GM21515 (cell line): ENCODE measurements at regions not wholly inside any gene's neighbourhood (a gene's known extent, or its start where the extent isn't known, plus 50 kb on each side); places are given as distances from the start of the nearest gene placed in this dataset.
"Not testable (repeated sequence)": the region's sequence is repeated elsewhere in the genome, so short reads cannot be mapped to it uniquely, and the experiment has no call there.

Source experiments
- ATAC-seq: cut with Tn5 transposase; IDR thresholded peaks from one replicate; pipeline ENCODE4 v1.9.1; 2021; ENCODE audit not compliant: unreplicated experiment

DNA sequence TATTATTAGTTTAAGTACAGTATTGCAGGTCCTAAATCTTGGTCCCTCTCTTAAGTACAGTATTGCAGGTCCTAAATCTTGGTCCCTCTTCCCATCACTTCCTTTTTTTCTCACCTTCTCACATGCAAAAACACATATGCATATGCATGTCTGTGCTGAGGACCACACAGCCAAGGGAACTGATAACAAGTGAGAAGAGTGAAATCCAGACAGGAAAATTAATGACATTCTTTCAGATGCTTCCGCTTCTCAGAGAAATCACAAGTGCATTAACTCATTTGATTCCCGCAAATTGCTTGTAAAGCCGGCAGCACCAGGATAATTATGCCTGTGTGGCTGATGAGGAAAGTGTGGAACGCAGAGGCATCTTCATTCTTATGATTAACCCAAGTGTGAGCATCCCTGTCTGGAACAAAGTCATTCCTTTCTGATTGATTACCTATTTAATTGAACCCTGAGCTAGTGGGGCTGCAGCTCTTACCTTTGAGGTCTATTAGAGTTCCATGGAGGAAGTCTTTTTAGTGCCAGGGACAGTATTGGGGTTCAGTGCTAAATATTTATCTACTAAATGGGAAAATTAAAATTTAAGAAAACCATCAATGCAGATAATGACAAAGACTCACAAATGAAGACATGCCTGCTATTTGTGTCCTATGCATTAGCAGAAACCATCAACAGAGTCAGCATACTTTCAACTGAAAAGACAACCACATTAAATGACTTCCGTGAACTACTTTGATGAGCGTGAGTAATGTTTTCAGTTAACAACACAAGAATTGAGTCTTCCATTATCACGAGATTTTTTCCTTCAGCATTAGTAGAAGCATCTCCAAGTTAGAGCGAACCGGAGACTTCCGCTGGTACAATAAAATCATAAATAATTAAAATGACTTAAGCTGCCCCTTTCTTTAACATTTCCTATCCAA is 220.4 kb upstream of the SLC35G4 start:
- no peak for ATAC-seq

DNA sequence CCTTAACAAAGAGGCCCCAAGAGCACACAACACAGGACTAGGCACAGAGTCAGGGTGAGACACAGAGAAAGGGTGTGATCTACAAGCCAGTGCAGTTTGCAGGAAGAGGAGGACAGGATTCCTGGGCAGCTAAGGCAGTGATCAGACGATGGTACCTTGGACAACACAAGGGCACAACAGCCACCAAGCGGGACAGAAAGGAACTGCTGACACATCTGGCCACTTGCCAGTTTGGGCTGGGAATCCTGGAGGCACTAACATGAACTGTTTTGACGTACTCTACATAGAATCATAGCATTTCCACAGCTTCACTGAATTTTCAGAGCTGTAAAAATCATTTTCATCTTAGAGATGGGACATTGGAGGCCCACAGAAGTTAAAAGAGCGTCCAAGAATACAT is 221.5 kb upstream of the SLC35G4 start:
- no peak for ATAC-seq

DNA sequence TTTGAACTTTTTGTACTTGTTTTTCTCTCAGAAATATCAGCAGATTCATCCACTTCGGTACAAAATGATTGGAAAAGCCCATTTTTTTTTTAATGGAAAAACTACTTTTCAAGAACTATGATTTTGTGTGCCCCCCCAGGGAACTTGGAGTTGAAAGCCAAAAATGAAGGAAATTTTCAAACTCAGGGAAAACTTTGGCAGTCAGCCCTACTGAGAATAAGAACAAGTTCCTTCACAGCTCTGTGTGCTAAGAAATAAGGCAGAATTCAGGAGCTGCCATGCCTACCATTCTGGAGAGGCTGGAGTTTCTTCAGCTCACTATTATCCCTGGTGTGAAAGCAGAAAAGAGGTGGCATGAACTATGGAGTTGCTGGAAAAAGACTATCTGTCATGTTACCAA is 226.0 kb upstream of the SLC35G4 start:
- no peak for ATAC-seq

DNA sequence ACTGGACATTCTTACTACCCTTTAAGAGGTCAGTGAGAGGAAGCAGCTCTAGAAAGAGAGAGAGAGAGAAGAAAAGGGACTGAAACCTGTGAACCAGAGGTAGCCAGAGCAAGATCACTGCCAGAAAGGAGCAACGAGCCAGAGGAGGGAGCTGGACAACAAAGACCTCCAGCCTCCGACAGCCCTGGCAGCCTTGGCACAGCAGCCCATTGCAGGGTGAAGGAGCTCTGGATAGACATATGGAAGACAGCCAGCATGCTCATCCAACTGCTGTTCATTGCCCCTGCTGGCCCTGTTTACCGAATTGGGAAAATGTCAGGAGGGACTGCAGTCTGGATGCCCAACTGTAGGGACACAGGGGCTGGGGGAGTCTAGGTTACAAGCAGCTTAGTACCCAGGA is 228.4 kb upstream of the SLC35G4 start:
- ATAC-seq, result no peak

DNA sequence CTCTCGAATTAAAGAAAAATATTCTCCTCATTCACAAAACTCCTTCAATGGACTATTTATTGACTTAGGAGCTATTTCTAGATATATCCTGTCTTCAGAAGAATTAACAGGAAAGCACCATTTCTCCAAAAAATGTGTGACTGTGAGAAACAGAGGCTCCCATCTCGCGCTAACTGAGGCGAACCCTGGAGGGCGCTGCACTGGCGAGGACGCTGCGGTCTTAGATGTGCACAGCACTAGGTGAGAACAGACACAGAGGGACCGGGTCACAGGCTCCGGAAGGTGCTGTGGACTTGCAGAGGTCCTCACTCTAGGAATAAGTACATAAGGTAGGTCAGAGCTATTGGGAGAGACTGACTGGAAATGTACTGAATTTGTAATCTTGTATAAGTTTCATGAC is 229.7 kb upstream of the SLC35G4 start:
- no peak for ATAC-seq

DNA sequence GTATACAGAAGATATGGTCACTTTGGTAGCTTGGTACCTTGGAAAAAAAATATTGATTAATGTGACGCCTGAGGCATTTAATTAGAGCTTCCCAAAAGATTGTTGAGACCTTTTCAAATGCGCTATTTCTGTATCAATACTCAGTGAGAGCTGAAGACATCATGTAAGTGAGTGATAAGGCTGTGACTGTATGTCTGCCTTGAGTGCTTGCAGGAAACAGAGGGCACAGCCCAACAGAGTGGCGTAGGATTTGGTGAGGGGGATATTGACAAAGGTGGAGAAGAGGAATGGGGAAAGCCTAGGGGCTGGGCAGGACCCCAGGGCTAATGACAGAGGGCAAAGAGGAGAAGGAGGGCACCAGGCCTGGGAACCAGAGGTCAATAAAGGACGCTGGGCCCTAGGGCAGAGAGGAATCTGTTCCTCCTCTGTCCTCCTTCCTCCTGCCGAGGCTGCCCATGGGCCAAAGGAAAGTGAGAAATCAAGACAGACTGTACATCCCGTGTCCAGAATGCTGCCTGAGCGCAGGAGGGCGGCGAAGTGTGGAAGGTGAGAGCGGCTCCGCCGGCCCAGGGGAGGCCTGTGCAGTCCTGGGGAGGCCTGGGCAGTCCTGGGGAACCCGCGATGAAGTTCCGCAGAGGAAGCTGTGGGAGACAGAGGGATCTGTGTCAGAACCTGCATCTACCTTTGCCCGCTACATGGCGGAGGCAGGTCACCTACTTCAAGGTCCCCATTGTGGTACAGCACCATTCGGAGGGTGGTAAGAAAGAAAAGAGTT is 228.6 kb upstream of the PIEZO2 start:
- no peak for ATAC-seq

DNA sequence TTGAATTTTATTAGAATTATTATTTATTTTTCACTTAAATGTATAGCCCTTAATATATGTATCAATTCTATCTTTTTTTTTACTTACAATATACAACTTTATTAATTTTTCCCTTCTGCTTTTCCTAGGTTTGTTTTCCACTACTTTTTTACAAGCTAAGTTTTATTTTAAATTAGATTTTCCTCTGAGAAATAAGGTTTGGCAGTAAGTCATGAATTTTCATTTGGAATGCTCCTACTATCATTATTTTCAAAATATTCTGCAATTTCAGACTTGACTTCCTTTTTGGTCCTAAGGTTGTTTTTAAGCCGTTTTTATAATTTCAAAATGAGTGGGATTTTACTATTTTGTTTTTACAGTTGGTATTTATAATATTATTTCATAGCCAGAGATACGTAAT is 222.8 kb upstream of the PIEZO2 start:
- ATAC-seq, result no peak

DNA sequence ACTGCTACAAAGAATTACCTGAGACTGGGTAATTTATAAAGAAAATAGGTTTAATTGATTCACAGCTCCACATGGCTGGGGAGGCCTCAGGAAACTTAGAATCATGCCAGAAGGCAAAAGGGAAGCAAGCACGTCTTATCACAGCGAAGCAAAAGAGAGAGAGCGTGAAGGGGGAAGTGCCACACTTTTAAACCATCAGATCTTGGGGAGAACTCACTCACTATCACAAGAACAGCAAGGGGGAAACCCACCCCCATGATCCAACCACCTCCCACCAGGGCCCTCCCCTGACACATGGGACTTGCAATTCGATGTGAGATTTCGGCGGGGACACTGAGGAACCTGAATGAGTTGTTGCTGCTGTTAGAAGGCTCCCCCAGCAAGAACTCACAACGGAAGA is 220.2 kb upstream of the PIEZO2 start:
- no peak for ATAC-seq

DNA sequence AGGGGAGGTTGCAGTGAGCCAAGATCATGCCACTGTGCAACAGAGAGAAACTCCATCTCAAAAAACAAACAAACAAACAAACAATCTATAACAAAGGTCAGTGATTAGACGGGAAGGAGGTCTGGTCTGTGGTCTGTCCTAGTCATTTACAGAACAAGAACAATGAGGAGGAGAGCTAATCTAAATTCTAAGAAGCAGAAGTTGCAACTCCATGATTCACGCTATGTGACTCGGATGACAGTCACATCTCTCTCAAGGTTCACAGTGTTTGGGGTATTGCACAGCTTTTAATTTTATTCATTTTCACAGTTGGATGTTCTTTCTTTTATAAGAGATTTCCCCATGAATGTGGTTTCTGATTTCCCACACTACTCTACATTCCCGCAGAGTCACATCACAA is 218.7 kb upstream of the PIEZO2 start:
- no peak for ATAC-seq

DNA sequence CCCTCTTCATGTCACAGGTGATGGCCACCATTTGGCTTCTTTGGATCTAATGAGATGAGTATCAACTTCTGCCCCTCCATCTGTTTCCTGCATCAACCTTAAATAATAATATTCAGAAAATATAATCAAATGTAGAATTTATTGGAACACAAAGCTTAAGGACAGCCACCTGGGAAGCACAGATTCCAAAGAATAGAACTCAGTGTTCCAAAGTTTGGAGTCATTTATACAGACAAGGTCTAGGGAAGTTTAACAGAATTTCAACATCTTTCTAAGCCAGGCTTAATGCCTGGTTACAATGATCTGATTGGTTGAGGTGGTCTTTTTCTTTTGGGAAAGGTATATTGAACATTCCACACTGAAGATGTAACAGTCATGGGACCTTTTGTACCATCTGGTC is 218.0 kb upstream of the PIEZO2 start:
- ATAC-seq, result no peak

DNA sequence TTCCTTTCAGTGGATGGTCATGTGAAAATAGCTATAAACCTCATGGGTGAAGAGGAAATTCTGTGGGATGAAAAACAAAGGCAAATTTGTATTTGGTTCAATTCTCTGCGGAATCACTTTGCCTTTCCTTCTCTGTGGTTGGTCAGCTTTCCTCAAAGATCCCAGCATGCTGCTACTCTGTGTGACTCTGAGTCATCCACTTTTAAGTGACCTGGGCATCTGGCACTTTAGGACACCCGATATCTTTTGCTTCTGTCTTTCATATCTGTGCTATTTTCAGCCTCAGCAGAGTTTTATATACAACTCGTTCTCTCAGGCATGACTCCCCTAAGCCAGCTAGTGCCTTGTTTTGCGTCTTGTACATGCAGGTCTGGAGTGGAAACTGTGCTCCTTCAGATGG is 217.0 kb upstream of the PIEZO2 start:
- ATAC-seq, result no peak

DNA sequence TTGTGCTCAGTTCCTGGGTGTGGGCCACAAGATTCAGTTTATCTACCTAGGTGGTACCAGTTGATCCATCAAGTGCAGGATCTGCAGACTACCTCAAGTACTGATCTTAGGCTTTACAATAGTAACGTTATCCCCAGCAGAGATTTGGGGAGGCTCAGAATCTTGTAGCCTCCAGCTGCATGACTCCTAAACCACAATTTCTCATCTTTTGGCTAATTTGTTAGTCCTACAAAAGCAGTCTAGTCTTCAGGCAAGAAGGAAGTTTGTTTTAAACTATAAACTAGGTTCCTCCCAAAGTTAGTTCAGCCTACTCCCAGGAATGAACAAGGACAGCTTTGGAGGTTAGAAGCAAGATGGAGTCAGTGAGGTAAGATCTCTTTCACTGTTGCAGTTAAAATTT is 213.5 kb upstream of the PIEZO2 start:
- no peak for ATAC-seq

DNA sequence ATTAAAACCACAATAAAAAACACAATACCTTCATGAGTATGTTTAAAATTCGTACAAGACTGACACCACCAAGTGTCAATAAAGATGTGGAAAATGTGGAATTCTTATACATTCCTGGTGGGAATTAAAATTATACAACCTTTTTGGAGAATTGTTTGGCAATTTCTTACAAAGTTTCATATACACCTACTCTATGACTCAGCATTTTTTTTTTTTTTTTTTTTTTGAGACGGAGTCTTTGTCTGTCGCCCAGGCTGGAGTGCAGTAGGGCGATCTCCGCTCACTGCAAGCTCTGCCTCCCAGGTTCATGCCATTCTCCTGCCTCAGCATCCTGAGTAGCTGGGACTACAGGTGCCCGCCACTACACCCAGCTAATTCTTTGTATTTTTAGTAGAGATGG is 212.5 kb upstream of the PIEZO2 start:
- not testable (repeated sequence) for ATAC-seq

DNA sequence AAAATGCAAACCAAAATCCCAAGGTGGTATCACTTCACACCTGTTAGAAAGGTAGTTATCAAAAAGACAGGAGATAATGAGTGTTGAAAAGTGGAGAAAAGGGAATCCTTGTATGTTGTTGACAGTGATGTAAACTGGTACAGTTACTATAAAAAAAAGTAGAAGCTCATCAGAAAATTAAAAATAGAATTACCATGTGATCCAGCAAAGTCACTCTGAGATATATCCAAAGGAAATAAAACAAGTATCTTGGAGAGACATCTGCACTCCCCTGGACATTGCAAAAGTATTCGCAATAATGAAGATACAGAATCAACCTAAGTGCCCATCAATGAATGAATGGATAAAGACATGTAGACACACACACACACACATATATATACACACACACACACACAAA is 208.3 kb upstream of the PIEZO2 start:
- no peak for ATAC-seq

DNA sequence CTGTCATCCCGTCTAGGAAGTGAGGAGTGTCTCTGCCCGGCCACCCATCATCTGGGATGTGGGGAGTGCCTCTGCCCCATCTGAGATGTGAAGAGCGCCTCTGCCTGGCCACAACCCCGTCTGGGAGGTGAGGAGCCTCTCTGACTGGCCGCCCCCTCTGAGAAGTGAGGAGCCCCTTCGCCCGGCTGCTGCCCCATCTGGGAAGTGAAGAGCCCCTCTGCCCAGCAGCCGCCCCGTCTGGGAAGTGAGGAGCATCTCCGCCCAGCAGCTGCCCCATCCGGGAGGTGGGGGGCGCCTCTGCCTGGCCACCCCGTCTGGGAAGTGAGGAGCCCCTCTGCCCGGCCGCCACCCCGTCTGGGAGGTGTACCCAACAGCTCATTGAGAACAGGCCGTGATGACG is 195.2 kb upstream of the PIEZO2 start:
- not testable (repeated sequence) for ATAC-seq

DNA sequence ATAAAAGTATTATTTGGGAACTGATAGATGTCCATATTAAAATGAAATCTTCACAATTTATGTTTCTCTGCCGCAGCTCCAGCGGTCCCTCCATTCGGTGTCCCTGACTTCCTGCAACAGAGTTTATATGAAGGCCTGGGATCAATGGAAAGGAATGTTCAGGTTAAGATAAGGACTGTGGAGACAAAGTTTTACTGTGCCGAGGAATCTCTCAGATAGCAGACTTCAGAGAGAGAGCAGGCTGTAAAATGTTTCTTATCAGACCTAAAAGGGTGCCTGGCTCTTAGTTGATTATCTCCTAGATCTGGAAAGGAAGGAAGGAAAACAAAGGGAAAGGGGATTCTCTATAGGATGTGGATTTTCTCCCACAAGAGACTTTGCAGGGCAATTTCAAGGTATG is 193.7 kb upstream of the PIEZO2 start:
- ATAC-seq, result no peak

DNA sequence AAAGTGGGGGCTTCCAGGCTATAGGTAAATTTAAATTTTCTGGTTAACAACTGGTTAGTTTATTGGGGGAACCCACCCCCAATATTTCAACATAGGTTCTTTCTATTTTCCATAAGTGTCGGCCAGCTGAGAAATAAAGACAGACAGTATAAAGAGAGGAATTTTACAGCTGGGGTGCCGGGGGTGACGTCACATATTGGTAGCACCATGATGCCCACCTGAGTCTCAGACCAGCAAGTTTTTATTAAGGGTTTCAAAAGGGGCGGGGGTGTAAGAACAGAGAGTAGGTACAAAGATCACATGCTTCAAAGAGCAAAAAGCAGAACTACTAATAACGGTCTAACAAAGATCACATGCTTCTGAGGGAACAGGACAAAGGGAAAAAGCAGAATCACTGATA is 192.7 kb upstream of the PIEZO2 start:
- not testable (repeated sequence) for ATAC-seq

DNA sequence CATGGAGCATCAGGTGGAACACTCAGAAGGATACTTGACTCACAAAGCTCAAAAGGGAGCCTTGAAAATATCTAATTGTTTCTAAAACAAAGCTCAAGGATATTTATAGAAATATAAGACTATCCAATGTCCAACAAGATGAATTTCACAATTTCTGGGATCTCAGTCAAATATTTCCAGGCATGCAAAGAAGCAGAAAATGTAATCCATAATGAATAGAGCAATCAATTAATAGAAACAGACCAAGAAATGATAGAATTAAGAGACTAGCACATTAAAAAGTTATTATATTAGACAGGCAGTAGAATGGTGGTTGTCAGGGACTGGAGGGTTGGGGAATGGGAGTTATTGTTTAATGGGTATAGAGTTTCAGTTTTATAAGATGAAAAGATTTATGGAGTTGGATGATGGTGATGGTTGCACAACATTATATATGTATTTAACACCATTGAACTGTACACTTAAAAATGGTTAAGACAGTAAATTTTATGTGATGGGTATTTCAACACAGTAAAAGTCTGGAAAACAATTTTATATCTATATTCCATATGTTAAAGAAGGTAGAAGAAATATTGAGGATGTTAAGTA is 189.9 kb upstream of the PIEZO2 start:
- no peak for ATAC-seq

DNA sequence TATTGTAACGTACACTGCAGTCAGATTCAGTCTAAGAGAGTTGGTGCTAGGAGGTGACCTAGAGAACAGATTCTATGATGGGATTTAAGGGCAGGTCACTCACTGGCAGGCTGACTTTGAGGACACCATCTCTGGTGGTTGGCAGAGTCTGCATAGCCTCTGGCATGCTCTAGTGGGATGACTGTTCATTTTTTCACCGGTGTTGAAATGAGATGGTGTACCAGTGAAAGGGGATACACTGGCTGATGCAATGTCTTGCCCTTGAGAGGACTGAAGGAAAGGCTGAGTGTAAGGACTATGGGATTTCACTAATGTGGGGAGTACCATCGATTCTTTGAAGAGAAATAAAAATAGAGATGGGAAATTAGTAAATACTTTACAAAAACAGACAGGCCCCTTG is 186.9 kb upstream of the PIEZO2 start:
- no peak for ATAC-seq

DNA sequence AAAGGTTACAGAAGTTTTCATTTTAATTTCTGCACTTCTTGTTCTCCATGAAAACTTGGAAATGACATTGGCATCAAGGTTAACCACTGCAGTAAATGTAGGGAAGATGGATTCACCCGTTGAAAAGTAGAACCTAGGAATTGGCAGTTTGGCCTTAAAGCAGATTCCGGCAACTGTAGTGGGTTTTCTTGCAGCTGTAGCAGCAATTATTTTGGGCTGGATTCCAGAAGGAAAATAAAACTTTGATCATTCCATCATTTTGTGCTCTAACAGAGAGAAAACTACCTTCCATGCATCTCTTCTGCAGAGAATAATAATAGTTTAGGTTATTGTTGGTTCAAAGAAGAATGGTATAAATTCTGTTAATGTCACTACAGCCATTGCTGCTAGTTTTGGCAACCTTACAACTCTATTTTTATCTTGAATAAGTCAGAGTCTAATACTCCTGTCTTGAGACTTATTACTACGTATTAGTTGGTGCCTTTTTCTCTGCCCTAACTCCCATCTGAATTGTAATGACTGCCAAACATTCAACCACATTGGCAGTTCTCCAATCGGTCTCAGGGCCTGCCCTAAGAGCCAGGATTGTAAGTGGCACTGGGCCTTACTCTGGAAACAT is 178.1 kb upstream of the PIEZO2 start:
- no peak for ATAC-seq
